ENCODE measurements at regions not wholly inside any gene's neighbourhood (a gene's known extent, or its start where the extent isn't known, plus 50 kb on each side); places are given as distances from the start of the nearest gene placed in this dataset.

DNA sequence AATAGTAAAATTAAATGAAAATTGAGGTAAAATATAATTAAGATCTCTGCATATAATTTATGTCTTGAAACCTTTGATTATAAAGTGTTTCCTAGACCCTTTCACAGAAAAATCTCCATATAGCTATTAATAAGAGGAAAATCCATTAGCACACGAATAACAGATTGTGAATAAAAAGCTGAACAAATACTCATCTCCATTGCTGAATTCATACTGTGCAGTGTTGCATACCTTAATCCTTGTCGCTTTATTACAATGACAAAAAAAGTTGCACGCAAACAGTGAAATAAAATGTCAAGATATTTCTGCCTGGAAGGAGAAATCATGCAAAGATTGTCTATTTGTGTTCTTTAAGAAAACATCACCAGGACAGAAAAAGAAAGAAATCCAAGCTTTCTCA lies 499.1 kb upstream of the TMPRSS15 start:
- H3K4me2 ChIP-seq (ENCODE audit: low read depth, low read length) = no peak overlapping the region
- H3K36me3 ChIP-seq (replicated peaks; ENCODE audit: insufficient read depth, low read length) = no peaks in the 10 kb centered on the region
- no peaks in the 10 kb centered on the region for H3K9me2 ChIP-seq (replicated peaks; ENCODE audit: insufficient read depth, low read length)
- DNase-seq = no peak
- no peaks in the 10 kb centered on the region for H4K20me1 ChIP-seq (ENCODE audit: insufficient read depth, low read length)
- TF ChIP-seq, protein P1, sequence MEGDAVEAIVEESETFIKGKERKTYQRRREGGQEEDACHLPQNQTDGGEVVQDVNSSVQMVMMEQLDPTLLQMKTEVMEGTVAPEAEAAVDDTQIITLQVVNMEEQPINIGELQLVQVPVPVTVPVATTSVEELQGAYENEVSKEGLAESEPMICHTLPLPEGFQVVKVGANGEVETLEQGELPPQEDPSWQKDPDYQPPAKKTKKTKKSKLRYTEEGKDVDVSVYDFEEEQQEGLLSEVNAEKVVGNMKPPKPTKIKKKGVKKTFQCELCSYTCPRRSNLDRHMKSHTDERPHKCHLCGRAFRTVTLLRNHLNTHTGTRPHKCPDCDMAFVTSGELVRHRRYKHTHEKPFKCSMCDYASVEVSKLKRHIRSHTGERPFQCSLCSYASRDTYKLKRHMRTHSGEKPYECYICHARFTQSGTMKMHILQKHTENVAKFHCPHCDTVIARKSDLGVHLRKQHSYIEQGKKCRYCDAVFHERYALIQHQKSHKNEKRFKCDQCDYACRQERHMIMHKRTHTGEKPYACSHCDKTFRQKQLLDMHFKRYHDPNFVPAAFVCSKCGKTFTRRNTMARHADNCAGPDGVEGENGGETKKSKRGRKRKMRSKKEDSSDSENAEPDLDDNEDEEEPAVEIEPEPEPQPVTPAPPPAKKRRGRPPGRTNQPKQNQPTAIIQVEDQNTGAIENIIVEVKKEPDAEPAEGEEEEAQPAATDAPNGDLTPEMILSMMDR (IDR thresholded peaks at IDR 0.05; ENCODE audit: low read length) = no peak
- TF ChIP-seq EZH2phosphoT487 (IDR thresholded peaks at IDR 0.05; ENCODE audit: low read length) (no peak), EZH2 (optimal IDR thresholded peaks at IDR 0.05; ENCODE audit: low read depth, low read length) (no peak)
- no peak overlapping the region for H3K4me3 ChIP-seq (ENCODE audit: low read length)
- no peaks in the 10 kb centered on the region for H3K9me3 ChIP-seq (replicated peaks; ENCODE audit: insufficient read depth, low read length)
- no peak overlapping the region for H3K9ac ChIP-seq (ENCODE audit: low read length)
- H3K27ac ChIP-seq (ENCODE audit: low read length) = no peak overlapping the region
- no peaks in the 10 kb centered on the region for H3K79me2 ChIP-seq (ENCODE audit: low read length)
- H3K27me3 ChIP-seq (replicated peaks; ENCODE audit: insufficient read depth, low read length) = no peaks in the 10 kb centered on the region
- H2AFZ ChIP-seq (ENCODE audit: low read length) = no peak overlapping the region
- H3F3A ChIP-seq (ENCODE audit: insufficient read depth, low read length) = peaks cover 13% of the 10 kb centered on the region
- H3K4me1 ChIP-seq (ENCODE audit: low read length) = peaks cover 12% of the 10 kb centered on the region

GRCh38 chr21:18907076-18907475 lies 503.5 kb upstream of the TMPRSS15 start:
- no peak for TF ChIP-seq EZH2phosphoT487 (IDR thresholded peaks at IDR 0.05; ENCODE audit: low read length)
- Histone ChIP-seq H3K27ac (ENCODE audit: low read length) (no peak overlapping the region), H3K4me1 (ENCODE audit: low read length) (no peaks in the 10 kb centered on the region), H3K27me3 (replicated peaks; ENCODE audit: insufficient read depth, low read length) (no peaks in the 10 kb centered on the region), H3K9me3 (replicated peaks; ENCODE audit: insufficient read depth, low read length) (no peaks in the 10 kb centered on the region), H3K36me3 (replicated peaks; ENCODE audit: insufficient read depth, low read length) (no peaks in the 10 kb centered on the region), H3K4me3 (ENCODE audit: low read length) (no peak overlapping the region), H3K9me2 (replicated peaks; ENCODE audit: insufficient read depth, low read length) (no peaks in the 10 kb centered on the region), H2AFZ (ENCODE audit: low read length) (no peak overlapping the region), H4K20me1 (ENCODE audit: insufficient read depth, low read length) (no peaks in the 10 kb centered on the region), H3K79me2 (ENCODE audit: low read length) (no peaks in the 10 kb centered on the region), H3K4me2 (ENCODE audit: low read depth, low read length) (no peak overlapping the region), H3K9ac (ENCODE audit: low read length) (no peak overlapping the region), H3F3A (ENCODE audit: insufficient read depth, low read length) (no peaks in the 10 kb centered on the region)
- DNase-seq = no peak

- Histone ChIP-seq H3K9ac (ENCODE audit: low read length) (no peak overlapping the region), H2AFZ (ENCODE audit: low read length) (no peak overlapping the region), H3K4me2 (ENCODE audit: low read depth, low read length) (no peak overlapping the region), H3K79me2 (ENCODE audit: low read length) (no peaks in the 10 kb centered on the region), H3K4me3 (ENCODE audit: low read length) (no peak overlapping the region), H3K9me2 (replicated peaks; ENCODE audit: insufficient read depth, low read length) (no peaks in the 10 kb centered on the region), H3K27me3 (replicated peaks; ENCODE audit: insufficient read depth, low read length) (no peaks in the 10 kb centered on the region), H3K4me1 (ENCODE audit: low read length) (no peaks in the 10 kb centered on the region), H3K27ac (ENCODE audit: low read length) (no peak overlapping the region), H3K36me3 (replicated peaks; ENCODE audit: insufficient read depth, low read length) (no peaks in the 10 kb centered on the region), H3F3A (ENCODE audit: insufficient read depth, low read length) (no peaks in the 10 kb centered on the region), H3K9me3 (replicated peaks; ENCODE audit: insufficient read depth, low read length) (no peaks in the 10 kb centered on the region), H4K20me1 (ENCODE audit: insufficient read depth, low read length) (no peaks in the 10 kb centered on the region)
- TF ChIP-seq, protein P1 (IDR thresholded peaks at IDR 0.05; ENCODE audit: low read length) = no peak
- TF ChIP-seq EZH2phosphoT487 (IDR thresholded peaks at IDR 0.05; ENCODE audit: low read length) = no peak
- no peak for TF ChIP-seq EZH2 (optimal IDR thresholded peaks at IDR 0.05; ENCODE audit: low read depth, low read length)
- no peak for DNase-seq
Measured at GRCh38 chr21:18908641-18909040, 505.1 kb upstream of the TMPRSS15 start.

GRCh38 chr21:18913914-18914313 lies 510.3 kb upstream of the TMPRSS15 start:
- Histone ChIP-seq H3K9me2 (replicated peaks; ENCODE audit: insufficient read depth, low read length) (no peaks in the 10 kb centered on the region), H3K4me3 (ENCODE audit: low read length) (no peak overlapping the region), H2AFZ (ENCODE audit: low read length) (no peak overlapping the region), H3K4me2 (ENCODE audit: low read depth, low read length) (no peak overlapping the region), H3K27ac (ENCODE audit: low read length) (no peak overlapping the region), H3K36me3 (replicated peaks; ENCODE audit: insufficient read depth, low read length) (no peaks in the 10 kb centered on the region), H3F3A (ENCODE audit: insufficient read depth, low read length) (no peaks in the 10 kb centered on the region), H3K27me3 (replicated peaks; ENCODE audit: insufficient read depth, low read length) (no peaks in the 10 kb centered on the region), H3K9ac (ENCODE audit: low read length) (no peak overlapping the region), H3K4me1 (ENCODE audit: low read length) (no peaks in the 10 kb centered on the region), H3K9me3 (replicated peaks; ENCODE audit: insufficient read depth, low read length) (no peaks in the 10 kb centered on the region), H3K79me2 (ENCODE audit: low read length) (no peaks in the 10 kb centered on the region), H4K20me1 (ENCODE audit: insufficient read depth, low read length) (no peaks in the 10 kb centered on the region)
- DNase-seq = no peak
- no peak for TF ChIP-seq EZH2phosphoT487 (IDR thresholded peaks at IDR 0.05; ENCODE audit: low read length)
- TF ChIP-seq, protein P1 (IDR thresholded peaks at IDR 0.05; ENCODE audit: low read length) = no peak
- no peak for TF ChIP-seq EZH2 (optimal IDR thresholded peaks at IDR 0.05; ENCODE audit: low read depth, low read length)

All from MM.1S (cell line).